ENCODE measurements at regions not wholly inside any gene's neighbourhood (a gene's known extent, or its start where the extent isn't known, plus 50 kb on each side); places are given as distances from the start of the nearest gene placed in this dataset.
"Not testable (repeated sequence)": the region's sequence is repeated elsewhere in the genome, so short reads cannot be mapped to it uniquely, and the experiment has no call there.

GRCh38 chrX:138082251-138082650, 516.3 kb downstream of the ZIC3 start:
- no peak for DNase-seq
- no peaks in the 10 kb centered on the region for H3K4me1 ChIP-seq
- intact Hi-C loops (cut with DNase I) = no loop called here
- H3K36me3 ChIP-seq = no peaks in the 10 kb centered on the region
- no peaks in the 10 kb centered on the region for H3K27me3 ChIP-seq
- H3K27ac ChIP-seq = no peak overlapping the region
- no peak overlapping the region for H3K4me3 ChIP-seq
- no peaks in the 10 kb centered on the region for H3K9me3 ChIP-seq
- WGBS, 2 donors = 12 to 33% methylated on average over 2 of the region's 2 CpGs
- TF ChIP-seq POLR2AphosphoS5 (IDR thresholded peaks at IDR 0.05) (no peak), CTCF (IDR thresholded peaks at IDR 0.05) (no peak), EP300 (IDR thresholded peaks at IDR 0.05) (no peak), POLR2A (IDR thresholded peaks at IDR 0.05) (no peak)

- intact Hi-C loops (cut with DNase I) = no loop called here
- no peak overlapping the region for H3K27ac ChIP-seq
- H3K27me3 ChIP-seq = no peaks in the 10 kb centered on the region
- no peaks in the 10 kb centered on the region for H3K4me1 ChIP-seq
- no peak for DNase-seq
- no peaks in the 10 kb centered on the region for H3K9me3 ChIP-seq
- TF ChIP-seq POLR2AphosphoS5 (IDR thresholded peaks at IDR 0.05) (no peak), EP300 (IDR thresholded peaks at IDR 0.05) (no peak), CTCF (IDR thresholded peaks at IDR 0.05) (no peak), POLR2A (IDR thresholded peaks at IDR 0.05) (no peak)
- H3K36me3 ChIP-seq = no peaks in the 10 kb centered on the region
- H3K4me3 ChIP-seq = no peak overlapping the region
- WGBS, 2 donors = 35 to 51% methylated on average over 2 of the region's 2 CpGs
Observed at GRCh38 chrX:138082896-138083295, 517.0 kb downstream of the ZIC3 start.

- H3K27me3 ChIP-seq; H3K4me1 ChIP-seq; DNase-seq; H3K9me3 ChIP-seq; H3K36me3 ChIP-seq; H3K27ac ChIP-seq; H3K4me3 ChIP-seq; intact Hi-C loops (cut with DNase I): not testable (repeated sequence)
- 92 to 96% methylated on average over 3 of the region's 3 CpGs for whole genome bisulfite sequencing, 2 donors
Observed at GRCh38 chrX:138110910-138111309, 545.0 kb downstream of the ZIC3 start.

GRCh38 chrX:138127314-138127713, 561.4 kb downstream of the ZIC3 start:
- Histone ChIP-seq H3K27me3 (no peaks in the 10 kb centered on the region), H3K9me3 (no peaks in the 10 kb centered on the region), H3K36me3 (no peaks in the 10 kb centered on the region), H3K27ac (no peak overlapping the region), H3K4me1 (no peaks in the 10 kb centered on the region), H3K4me3 (no peak overlapping the region)
- intact Hi-C loops (cut with DNase I) = no loop called here
- no peak for TF ChIP-seq EP300 (IDR thresholded peaks at IDR 0.05)
- TF ChIP-seq POLR2A (IDR thresholded peaks at IDR 0.05) = no peak
- no peak for TF ChIP-seq CTCF (IDR thresholded peaks at IDR 0.05)
- TF ChIP-seq POLR2AphosphoS5 (IDR thresholded peaks at IDR 0.05) = no peak
- WGBS, 2 donors = 69% methylated on average over 8 of the region's 8 CpGs
- no peak for DNase-seq

- no peak overlapping the region for H3K4me3 ChIP-seq
- WGBS, 2 donors = 27 to 33% methylated on average over 8 of the region's 8 CpGs
- TF ChIP-seq EP300 (IDR thresholded peaks at IDR 0.05) (no peak), CTCF (IDR thresholded peaks at IDR 0.05) (peak in 1 of 4 experiments; percentile 43)
- no peaks in the 10 kb centered on the region for H3K9me3 ChIP-seq
- intact Hi-C loops (cut with DNase I) = loop anchor here (1.0 kb wide), 1 partner anchor 617 kb away; no protein-coding TSS in a partner anchor
- no peak for DNase-seq
- no peaks in the 10 kb centered on the region for H3K27me3 ChIP-seq
- no peak overlapping the region for H3K27ac ChIP-seq
- H3K36me3 ChIP-seq = no peaks in the 10 kb centered on the region
- H3K4me1 ChIP-seq = no peaks in the 10 kb centered on the region
Observed at GRCh38 chrX:138128027-138128671, 562.2 kb downstream of the ZIC3 start.
